NCI-H526 (cell line): ENCODE measurements at regions not wholly inside any gene's neighbourhood (a gene's known extent, or its start where the extent isn't known, plus 50 kb on each side); places are given as distances from the start of the nearest gene placed in this dataset.
"Not testable (repeated sequence)": the region's sequence is repeated elsewhere in the genome, so short reads cannot be mapped to it uniquely, and the experiment has no call there.

ENCODE experiments used
- DNase-seq, 2 experiments: peaks; one replicate each; lab custom pipeline; 2025; lab: John Stamatoyannopoulos, UW

GRCh38 chr1:182227864-182228547 is 163.6 kb downstream of the GLUL start:
- DNase-seq, result no peak

GRCh38 chr1:182226618-182227017 is 165.0 kb downstream of the GLUL start:
- DNase-seq, result no peak

- DNase-seq, result not testable (repeated sequence)
Observed at GRCh38 chr1:182225755-182226154, 164.2 kb upstream of the ZNF648 start.

DNA sequence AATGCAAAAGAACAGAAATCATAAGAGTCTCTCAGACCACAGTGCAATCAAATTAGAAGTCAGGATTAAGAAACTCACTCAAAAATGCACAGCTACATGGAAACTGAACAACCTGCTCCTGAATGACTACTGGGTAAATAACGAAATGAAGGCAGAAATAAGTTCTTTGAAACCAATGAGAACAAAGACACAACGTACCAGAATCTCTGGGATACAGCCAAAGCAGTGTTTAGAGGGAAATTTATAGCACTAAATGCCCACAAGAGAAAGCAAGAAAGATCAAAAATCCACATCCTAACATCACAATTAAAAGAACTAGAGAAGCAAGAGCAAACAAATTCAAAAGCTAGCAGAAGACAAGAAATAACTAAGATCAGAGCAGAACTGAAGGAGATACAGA is 160.5 kb upstream of the ZNF648 start:
- not testable (repeated sequence) for DNase-seq

GRCh38 chr1:182221367-182221766 is 159.9 kb upstream of the ZNF648 start:
- DNase-seq, result not testable (repeated sequence)

GRCh38 chr1:182217967-182218366 is 156.5 kb upstream of the ZNF648 start:
- no peak for DNase-seq

- no peak for DNase-seq
Observed at GRCh38 chr1:182217071-182217470, 155.6 kb upstream of the ZNF648 start.

DNA sequence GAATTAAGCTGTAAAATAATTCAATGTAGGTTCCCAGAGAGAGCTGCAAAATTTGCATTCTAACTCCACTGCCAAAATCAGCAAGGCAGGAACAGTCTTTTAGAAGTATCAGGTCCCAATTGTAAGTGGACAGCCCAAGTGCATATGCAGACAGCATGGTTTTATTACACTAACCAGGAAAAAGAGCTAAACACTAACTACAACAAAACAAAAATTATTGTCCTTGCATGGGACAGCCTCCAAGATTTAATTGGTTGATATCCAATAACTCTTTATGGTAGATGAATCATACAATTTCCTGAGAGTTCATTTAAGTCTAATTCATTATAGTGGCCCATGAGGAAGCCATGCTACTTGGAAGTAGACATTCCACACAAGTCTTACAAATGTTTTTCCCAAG is 154.3 kb upstream of the ZNF648 start:
- DNase-seq, result no peak

- DNase-seq, result no peak
Observed at GRCh38 chr1:182213163-182213562, 151.7 kb upstream of the ZNF648 start.

GRCh38 chr1:182211386-182211785 is 149.9 kb upstream of the ZNF648 start:
- no peak for DNase-seq

GRCh38 chr1:182210417-182210816 is 148.9 kb upstream of the ZNF648 start:
- DNase-seq, result no peak

DNA sequence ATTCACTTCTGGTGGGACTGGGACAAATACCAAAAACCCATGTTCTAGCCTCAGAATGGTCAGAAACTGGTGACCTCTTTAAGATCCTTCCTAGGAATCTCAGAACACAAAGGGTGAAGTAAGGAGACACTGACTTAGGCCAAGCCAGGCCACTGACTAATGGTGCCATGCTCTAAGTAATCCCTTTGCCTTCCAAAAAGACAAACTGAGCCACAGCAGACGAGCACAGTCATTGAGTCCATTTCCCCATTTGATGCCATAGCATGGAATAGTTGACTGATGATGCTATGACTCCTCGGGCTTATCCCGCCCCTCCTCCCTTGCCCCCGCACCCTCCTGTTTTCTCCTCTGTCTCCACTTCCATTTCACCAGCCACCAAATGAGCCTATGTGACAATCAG is 145.8 kb upstream of the ZNF648 start:
- DNase-seq, result no peak

- DNase-seq, result no peak
Observed at GRCh38 chr1:182206626-182207239, 145.2 kb upstream of the ZNF648 start.

DNA sequence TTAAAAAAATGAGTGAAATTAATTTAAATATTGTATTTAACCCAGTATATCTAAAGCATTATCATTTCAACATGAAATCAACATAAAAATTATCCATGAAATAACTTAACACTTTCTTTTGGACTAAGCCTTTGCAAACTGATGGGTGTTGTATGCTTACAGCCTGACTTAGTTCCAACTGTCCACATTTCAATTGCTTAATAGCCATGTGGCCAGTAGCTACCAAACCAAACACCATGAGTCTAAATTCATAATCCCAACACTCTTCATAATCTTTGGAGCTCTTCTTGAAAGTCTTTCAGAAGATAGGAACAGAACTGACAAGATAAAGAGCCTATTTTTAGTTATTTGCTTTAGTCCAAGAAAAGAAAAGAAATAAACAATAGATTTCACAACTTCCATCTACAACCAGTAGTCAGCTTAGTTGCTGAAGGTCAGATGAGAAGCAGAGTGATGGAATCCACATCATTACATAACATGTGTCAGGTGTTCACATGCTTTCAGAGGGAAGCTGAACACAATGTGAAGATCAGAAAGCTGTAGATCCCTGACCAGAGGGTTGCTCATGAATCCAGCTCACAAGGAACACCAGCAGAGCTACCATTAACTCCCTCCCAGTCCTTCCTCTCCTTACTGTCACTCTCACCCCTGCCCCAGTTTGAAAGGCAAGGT is 144.0 kb upstream of the ZNF648 start:
- no peak for DNase-seq

- DNase-seq, result no peak
Observed at GRCh38 chr1:182203191-182203875, 141.8 kb upstream of the ZNF648 start.

DNA sequence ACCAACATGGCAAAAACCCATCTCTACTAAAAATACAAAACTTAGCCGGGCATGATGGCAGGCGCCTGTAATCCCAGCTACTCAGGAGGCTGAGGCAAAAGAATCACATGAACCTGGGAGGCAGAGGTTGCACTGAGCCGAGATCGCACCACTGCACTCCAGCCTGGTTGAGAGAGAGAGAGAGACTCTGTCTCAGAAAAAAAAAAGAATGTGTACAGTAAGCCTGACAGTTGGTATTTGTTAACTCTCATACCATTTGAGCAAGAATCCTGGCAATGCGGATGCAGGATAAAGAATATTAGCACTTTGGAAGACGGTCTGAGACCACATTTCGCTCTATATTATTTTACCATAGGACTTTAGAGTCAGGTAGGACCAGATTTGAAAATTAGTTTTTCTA is 140.0 kb upstream of the ZNF648 start:
- DNase-seq, result not testable (repeated sequence)

- no peak for DNase-seq
Observed at GRCh38 chr1:182200025-182200812, 138.7 kb upstream of the ZNF648 start.

DNA sequence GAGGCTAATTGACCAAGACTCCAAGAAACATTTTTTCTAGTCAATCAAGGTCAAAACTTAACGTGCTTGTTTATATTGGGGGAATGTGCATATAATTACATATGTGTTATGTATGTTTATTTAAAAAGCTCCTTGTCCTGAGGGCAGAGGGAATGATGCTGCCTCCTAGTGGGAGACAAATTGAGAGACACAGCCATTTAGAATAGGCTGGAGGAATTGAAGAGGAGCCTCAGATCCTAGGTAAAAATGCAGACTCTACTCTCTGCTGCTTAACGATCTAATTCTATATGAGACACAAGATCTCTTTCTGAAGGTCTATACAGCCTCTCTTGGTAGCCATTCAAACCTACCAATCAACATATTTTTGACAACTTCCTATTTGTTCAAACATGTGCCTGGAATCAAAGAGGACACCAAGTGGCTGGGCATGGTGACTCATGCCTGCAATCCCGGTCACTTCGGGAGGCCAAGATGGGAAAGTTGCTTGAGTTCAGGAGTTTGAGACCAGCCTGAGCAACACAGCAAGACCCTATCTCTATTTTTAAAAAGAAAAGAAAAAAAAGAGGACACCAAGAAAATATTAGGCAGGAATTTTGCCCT is 136.6 kb upstream of the ZNF648 start:
- DNase-seq, result peak; percentile 42 to 75

GRCh38 chr1:182196897-182197870 is 135.7 kb upstream of the ZNF648 start:
- DNase-seq, result peak in 1 of 2 experiments; percentile 32

GRCh38 chr1:182195733-182196132 is 134.2 kb upstream of the ZNF648 start:
- no peak for DNase-seq
